ENCODE measurements at regions not wholly inside any gene's neighbourhood (a gene's known extent, or its start where the extent isn't known, plus 50 kb on each side); places are given as distances from the start of the nearest gene placed in this dataset.
A peak's percentile ranks its signal among the peaks of the same experiment; 100 is the strongest.

DNA sequence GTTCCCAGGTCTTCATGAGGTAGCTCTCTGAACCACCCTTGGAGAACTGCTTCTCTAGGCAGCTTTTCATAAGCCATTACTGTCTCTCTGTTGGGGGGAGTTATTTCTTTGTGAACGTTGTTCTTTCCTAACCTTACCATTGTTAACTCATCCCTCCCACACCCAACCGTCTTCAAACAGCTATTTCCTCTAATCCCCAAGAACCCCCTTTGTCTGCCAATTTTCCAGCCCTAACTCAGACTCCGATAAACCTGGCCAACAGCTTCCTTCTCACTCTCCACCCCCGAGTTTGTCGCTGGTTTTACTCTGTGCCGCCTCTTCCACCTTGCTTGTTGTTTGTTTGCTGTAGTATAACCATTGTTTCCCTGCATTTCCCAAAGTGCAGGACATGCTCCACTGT, 131.5 kb downstream of the CCDC34 start:
- BruUV-seq (replicated peaks) = no TSS peak
- Histone ChIP-seq H3K4me3 (ENCODE audit: low read depth in 2 of 2, low read length in 2 of 2) (no peak overlapping the region), H3K27me3 (ENCODE audit: control insufficient read depth, insufficient read depth, low read length) (no peaks in the 10 kb centered on the region), H3K9me3 (ENCODE audit: control insufficient read depth, insufficient read depth, low read depth, low read length) (no peaks in the 10 kb centered on the region), H3K27ac (ENCODE audit: low read length) (peak overlapping the region; percentile 69; the same call in 1 of the 2 replicates), H3K36me3 (ENCODE audit: control insufficient read depth, insufficient read depth, low read length) (no peaks in the 10 kb centered on the region), H3K4me1 (ENCODE audit: control insufficient read depth, insufficient read depth, low read length) (peaks cover 16% of the 10 kb centered on the region)
- no peak for DNase-seq (ENCODE audit: low read depth, low spot score)
- CTCF ChIA-PET = no interaction called here
- TF ChIP-seq, protein P1, sequence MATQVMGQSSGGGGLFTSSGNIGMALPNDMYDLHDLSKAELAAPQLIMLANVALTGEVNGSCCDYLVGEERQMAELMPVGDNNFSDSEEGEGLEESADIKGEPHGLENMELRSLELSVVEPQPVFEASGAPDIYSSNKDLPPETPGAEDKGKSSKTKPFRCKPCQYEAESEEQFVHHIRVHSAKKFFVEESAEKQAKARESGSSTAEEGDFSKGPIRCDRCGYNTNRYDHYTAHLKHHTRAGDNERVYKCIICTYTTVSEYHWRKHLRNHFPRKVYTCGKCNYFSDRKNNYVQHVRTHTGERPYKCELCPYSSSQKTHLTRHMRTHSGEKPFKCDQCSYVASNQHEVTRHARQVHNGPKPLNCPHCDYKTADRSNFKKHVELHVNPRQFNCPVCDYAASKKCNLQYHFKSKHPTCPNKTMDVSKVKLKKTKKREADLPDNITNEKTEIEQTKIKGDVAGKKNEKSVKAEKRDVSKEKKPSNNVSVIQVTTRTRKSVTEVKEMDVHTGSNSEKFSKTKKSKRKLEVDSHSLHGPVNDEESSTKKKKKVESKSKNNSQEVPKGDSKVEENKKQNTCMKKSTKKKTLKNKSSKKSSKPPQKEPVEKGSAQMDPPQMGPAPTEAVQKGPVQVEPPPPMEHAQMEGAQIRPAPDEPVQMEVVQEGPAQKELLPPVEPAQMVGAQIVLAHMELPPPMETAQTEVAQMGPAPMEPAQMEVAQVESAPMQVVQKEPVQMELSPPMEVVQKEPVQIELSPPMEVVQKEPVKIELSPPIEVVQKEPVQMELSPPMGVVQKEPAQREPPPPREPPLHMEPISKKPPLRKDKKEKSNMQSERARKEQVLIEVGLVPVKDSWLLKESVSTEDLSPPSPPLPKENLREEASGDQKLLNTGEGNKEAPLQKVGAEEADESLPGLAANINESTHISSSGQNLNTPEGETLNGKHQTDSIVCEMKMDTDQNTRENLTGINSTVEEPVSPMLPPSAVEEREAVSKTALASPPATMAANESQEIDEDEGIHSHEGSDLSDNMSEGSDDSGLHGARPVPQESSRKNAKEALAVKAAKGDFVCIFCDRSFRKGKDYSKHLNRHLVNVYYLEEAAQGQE (IDR thresholded peaks at IDR 0.05; ENCODE audit: insufficient read depth in 1 of 2, low read depth in 2 of 2, low read length in 1 of 2) = no peak
- TF ChIP-seq, protein P2, sequence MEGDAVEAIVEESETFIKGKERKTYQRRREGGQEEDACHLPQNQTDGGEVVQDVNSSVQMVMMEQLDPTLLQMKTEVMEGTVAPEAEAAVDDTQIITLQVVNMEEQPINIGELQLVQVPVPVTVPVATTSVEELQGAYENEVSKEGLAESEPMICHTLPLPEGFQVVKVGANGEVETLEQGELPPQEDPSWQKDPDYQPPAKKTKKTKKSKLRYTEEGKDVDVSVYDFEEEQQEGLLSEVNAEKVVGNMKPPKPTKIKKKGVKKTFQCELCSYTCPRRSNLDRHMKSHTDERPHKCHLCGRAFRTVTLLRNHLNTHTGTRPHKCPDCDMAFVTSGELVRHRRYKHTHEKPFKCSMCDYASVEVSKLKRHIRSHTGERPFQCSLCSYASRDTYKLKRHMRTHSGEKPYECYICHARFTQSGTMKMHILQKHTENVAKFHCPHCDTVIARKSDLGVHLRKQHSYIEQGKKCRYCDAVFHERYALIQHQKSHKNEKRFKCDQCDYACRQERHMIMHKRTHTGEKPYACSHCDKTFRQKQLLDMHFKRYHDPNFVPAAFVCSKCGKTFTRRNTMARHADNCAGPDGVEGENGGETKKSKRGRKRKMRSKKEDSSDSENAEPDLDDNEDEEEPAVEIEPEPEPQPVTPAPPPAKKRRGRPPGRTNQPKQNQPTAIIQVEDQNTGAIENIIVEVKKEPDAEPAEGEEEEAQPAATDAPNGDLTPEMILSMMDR (IDR thresholded peaks at IDR 0.05) = no peak
- TF ChIP-seq POLR2AphosphoS5 (IDR thresholded peaks at IDR 0.05; ENCODE audit: low read depth, low read length) (no peak), SIN3A (IDR thresholded peaks at IDR 0.05; ENCODE audit: borderline replicate concordance, insufficient read depth, low read depth, low read length) (no peak), TCF7L2 (IDR thresholded peaks at IDR 0.05; ENCODE audit: low read depth, low read length) (no peak)
- POLR2A ChIA-PET = no interaction called here
- no peak for ATAC-seq
- intact Hi-C loops (cut with micrococcal nuclease; ENCODE audit: unreplicated experiment) = no loop called here
- in situ Hi-C loops (cut with HindIII; ENCODE audit: low pct_unique_long_range_greater_than_20kb, low sequenced_read_pairs) = no loop called here

DNA sequence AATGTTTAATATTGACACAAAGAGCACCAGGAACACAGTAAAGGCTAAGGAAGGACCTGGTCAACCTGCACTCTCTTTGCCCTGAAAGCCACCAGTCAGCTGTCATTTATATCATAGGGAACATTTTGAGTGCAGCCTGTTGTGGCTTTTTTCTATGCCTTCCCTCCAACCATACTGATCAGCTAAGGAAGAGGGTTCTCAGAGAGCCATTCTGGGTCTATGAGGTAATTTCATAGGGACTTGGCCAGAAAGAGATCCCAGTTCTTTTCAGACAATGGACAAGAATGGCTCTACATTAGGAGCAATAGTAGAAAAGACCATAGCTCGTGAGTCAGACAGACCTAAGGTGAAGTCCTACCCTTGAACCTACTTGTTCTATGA, 132.8 kb downstream of the CCDC34 start:
- no peak for DNase-seq (ENCODE audit: low read depth, low spot score)
- no peak for ATAC-seq
- no TSS peak for BruUV-seq (replicated peaks)
- Histone ChIP-seq H3K9me3 (ENCODE audit: control insufficient read depth, insufficient read depth, low read depth, low read length) (no peaks in the 10 kb centered on the region), H3K27me3 (ENCODE audit: control insufficient read depth, insufficient read depth, low read length) (no peaks in the 10 kb centered on the region), H3K4me1 (ENCODE audit: control insufficient read depth, insufficient read depth, low read length) (peaks cover 14% of the 10 kb centered on the region), H3K36me3 (ENCODE audit: control insufficient read depth, insufficient read depth, low read length) (no peaks in the 10 kb centered on the region), H3K27ac (ENCODE audit: low read length) (no peak overlapping the region; the same call in 1 of the 2 replicates), H3K4me3 (ENCODE audit: low read depth in 2 of 2, low read length in 2 of 2) (no peak overlapping the region)
- TF ChIP-seq, protein P1 (IDR thresholded peaks at IDR 0.05; ENCODE audit: insufficient read depth in 1 of 2, low read depth in 2 of 2, low read length in 1 of 2) = no peak
- TF ChIP-seq TCF7L2 (IDR thresholded peaks at IDR 0.05; ENCODE audit: low read depth, low read length) = no peak
- TF ChIP-seq, protein P2 (IDR thresholded peaks at IDR 0.05) = no peak
- no peak for TF ChIP-seq POLR2AphosphoS5 (IDR thresholded peaks at IDR 0.05; ENCODE audit: low read depth, low read length)
- no peak for TF ChIP-seq SIN3A (IDR thresholded peaks at IDR 0.05; ENCODE audit: borderline replicate concordance, insufficient read depth, low read depth, low read length)
- ChIA-PET CTCF (no interaction called here), POLR2A (no interaction called here)
- intact Hi-C loops (cut with micrococcal nuclease; ENCODE audit: unreplicated experiment) = no loop called here
- in situ Hi-C loops (cut with HindIII; ENCODE audit: low pct_unique_long_range_greater_than_20kb, low sequenced_read_pairs) = no loop called here
